HG03439 (cell line): ENCODE measurements at regions not wholly inside any gene's neighbourhood (a gene's known extent, or its start where the extent isn't known, plus 50 kb on each side); places are given as distances from the start of the nearest gene placed in this dataset.

Experiments used
- ATAC-seq: cut with Tn5 transposase; IDR thresholded peaks from one replicate; pipeline ENCODE4 v1.9.1; 2021; ENCODE audit warnings: mild to moderate bottlenecking, moderate library complexity; ENCODE audit not compliant: unreplicated experiment

DNA sequence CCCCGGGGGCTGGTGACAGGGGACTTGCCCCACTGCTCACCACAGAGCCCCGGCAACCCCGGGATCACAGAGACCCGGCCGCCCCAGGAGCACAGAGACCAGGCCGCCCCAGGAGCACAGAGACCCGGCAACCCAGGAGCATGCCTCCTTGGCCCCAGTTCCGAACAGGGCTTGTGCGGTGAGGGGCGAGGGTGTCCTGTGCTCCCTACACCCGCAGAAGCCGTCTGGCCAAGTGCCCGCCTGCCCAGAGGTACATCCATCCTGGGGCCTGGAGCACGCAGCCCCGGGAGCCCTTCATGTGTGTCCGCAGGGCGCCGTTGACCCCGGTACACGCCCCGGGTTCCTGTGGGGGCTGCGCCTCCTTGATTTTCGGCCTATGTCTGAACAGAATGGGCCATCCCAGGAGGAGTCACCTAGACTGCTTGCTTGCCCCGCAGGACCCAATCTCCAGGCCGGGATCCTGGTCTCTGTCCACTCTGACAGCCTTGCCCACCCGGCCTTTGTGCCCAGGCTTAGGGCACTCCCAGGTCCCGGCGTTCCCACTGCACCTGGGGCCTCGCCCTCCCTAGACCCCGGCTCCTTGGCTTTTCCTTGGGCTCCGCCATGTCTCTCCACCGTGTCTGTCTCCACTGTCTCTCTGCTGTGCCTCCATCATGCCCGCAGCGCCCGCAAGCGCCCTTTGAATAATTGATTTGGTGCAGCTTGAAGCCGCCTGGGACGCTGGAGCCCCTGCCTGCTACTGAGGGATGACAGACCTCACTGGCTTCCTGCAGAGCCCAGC is 219.8 kb downstream of the ERMARD start:
- no peak for ATAC-seq

DNA sequence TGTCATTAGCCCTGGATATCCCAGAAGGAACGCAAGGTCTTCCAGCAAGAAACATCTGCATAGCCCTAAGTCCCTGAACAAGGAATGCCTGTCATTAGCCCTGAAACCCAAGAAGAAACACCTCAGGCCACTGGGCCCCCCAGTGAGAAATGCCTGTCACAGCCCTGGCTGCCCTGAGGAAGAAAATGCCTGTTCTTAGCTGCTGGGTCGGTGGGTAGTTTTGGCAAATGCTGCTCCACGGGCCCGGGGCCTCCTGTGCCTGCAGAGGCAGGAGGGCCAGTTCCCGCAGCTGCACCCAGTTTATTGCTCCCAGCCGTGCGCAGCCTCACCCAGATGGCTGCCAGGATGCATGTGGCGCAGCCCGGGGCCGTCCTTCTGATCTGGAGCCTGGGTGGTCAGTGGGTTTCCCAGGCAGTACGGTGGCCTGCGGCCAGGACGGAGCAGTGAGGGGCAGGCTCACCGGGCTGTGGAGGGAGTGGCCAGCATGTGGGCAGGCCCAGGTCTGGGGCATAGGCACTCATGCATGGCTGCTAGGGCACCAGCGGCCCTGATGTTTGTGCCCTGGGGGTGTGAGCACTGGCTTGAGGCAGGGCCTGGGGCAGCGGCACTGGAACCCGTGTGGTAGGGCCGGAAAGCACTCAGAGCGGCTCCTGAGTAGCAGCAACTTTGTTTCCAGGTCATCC is 219.0 kb downstream of the ERMARD start:
- no peak for ATAC-seq

DNA sequence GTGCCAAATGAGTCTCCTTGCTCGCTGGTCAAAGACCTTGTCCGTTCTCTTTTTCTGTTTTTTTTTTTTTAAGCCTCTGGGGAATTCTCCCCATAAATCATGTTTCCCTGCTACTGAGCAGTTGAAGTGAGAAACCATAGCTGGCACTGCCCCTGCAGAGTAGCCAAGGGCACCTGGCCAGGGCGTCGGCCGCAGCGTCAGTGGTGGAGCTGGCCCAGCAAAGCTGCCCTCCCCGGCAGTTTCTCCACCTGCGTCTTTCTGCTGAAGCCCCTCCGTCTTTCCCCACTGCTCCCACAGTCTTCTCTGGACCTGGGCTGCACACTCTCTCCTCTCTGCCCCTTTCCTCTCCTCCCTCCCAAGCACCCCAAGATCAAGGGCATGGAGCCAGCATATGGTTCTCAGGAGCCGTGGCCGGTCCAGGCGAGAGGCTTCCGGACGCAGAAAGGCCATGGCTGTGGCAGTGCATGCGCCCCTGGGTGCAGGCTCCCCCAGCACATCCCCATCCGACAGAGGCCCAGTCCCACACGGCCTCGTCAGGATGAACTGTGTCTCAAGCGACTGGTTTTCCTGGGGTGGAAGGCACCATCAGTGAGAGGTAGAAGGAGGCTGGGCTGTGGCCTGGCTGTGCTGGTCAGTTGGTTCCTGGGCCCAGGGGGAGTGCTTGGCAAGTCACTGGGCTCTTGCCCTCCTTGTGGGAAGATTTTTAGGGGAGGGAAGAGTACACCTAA is 218.1 kb downstream of the ERMARD start:
- ATAC-seq = no peak

DNA sequence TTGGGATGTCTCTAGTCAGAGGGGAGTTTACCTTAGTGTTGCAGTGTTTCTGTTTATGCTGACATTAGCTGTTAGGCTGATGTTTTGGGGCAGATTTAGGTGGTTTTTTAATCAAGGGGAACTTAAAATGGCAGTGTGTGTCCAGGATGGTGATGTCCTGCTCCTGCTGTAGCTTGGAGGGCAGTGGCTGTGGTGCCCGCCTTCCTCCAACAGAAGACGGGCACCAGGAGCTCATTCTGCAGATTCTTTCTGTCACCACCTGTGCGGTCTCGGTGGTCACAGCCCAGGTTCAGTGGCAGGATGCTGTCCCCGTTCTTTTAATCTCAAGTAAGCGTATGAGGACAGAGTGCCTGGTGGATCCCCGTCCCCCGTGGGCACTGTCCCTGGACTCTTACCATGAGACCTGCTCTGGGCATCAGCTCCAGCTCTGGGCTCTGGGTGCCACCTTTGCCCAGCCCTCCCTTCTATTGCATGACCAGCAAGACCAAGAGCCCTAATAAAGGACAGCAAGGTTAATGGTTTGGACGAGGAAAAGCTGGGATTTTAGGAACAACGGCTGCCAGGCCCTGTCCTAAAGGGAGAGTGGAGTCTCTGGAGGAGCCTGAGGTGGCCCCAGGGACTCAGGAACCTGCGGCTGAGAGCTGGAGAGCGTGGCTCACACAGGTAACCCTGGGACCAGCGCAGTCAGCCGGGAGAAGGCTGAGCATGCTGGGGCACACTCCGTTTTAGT is 217.3 kb downstream of the ERMARD start:
- ATAC-seq = no peak

DNA sequence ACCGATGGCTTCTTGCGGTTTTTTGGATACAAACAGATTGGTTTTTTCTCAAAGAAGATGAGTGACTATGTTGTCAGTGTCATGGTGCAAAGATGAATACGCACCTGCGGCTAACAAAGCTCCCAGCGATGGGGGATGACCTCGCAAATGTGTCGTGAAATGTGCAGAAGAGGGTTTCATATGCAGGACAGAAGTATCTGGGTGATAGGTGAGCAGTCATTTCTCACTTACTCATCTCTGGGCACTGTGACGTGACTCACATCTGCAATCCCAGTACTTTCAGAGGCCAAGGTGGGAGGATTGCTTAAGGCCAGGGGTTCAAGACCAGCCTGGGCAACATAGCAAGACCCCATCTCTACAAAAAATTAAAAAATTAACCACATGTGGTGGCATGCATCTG is 216.3 kb downstream of the ERMARD start:
- ATAC-seq = no peak

DNA sequence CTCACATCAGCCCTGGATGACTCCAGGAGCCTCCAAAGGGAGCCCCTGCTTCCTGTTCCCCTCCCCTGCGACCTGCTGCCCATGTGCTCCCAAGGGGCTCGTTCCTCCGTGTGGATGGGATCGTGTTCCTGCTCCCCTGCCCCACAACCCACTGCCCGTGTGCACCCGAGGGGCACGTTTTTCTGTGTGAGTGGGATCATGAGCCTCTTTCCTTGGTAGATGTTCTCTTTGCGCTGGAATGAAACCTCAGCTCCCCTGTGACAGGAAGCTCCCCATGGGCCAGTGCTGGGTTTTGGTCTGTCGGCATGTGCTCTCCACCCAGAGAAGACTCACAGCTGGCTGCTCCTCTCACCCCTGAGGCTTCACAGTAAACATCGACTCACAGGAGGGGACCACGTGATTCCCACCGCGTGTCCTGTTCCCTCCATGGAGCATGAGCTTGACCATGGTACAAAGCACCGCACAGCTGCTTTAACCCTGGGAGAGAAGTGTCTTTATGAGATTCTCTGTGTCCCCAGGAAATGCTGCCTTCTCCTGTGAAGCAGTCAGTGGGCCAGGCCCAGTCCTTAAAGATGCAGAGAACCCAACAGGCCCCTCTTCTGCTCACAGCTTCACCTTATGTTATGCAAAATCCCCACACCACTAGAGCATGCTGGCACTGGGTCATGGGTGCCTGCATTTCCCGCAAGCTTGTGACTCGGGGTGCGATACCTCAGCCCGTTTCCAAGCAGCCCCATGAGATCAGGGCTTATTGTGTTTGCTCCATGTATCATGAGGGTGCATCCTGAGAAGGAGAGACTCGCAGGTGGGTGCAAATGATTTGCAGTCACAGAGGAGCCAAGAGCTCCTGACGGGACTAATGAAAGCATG is 215.1 kb downstream of the ERMARD start:
- ATAC-seq = no peak

DNA sequence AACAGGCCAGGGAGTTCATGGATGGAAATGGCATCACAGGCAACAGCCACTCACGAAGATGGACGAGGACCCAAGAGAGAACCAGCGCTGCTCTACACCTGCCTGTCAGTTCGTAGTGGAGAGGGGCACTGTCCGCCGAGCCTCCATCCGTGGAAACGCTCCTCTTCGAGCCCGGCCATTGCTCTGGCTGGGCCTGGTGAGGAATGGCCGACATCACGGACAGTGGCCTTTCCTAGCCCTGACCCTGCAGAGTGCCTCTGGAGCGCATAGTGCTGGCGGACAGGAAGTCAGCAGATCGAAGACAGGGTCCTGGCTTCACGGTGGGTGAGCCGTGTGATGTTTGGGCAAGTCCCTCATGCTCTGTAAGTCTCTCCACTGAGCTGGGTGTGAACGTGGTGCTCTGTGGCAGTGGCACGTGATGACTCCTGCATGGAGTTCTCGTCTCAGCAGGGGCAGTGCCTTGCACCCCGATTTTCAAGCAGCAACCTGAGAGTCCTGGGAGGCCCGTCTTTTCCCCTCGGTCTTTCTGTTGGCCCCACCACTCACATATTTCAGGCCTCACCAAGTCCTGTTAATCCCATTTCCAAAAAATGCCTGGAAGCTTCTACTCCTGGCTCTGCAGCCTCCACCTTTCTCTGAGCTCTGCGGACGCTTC is 214.4 kb downstream of the ERMARD start:
- no peak for ATAC-seq

DNA sequence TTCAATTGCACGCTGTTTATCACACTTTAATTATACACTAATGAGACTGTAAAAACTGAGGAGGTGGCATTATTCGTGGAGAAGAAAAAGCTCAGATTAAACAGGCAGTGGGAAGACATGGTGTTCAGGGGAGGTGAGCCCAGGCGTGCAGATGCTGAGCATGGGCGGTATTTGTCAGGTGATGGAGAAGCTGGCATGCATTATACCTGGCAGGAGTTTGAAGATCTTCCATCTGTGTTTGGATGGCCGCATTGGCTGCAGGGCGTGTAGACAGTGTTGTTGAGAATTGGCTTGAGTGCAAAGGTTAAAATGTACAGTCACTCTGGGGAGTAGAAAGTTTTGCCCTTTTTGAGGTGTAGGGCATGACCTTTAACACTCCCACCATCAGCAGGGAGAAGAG is 213.8 kb downstream of the ERMARD start:
- no peak for ATAC-seq

DNA sequence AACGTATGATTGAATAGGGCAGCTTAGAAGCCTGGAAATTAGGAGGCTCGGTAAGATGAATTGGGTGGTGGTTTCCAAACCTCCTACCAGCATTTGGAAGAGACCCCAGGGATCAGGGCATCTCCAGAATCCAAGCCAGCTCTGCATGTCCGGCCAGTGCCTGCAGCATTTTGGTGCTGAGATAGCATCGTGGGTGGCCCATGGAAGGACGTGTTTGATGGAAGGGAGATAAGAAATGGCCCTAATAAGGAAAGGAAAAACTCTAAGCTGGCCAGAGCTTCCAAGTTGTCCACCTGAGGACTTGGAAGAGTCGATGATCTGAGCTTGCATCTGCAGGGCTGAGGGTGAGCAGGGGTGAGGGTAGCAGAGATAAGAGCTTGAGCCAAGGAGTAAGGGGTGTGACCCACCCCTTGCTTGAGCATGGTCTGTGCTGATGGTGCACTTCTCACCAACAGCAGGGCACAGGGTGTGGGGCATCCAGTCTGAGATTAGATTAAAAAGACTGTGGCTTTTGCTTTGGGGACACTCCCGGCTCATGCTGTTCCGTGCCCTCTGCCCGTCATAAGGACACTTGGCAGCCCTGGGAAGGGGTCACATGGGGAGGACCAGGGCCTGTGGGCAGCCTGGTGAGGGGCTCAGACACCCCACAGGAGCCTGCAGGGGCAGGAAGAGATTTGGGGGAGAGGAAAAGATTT is 213.2 kb downstream of the ERMARD start:
- no peak for ATAC-seq

DNA sequence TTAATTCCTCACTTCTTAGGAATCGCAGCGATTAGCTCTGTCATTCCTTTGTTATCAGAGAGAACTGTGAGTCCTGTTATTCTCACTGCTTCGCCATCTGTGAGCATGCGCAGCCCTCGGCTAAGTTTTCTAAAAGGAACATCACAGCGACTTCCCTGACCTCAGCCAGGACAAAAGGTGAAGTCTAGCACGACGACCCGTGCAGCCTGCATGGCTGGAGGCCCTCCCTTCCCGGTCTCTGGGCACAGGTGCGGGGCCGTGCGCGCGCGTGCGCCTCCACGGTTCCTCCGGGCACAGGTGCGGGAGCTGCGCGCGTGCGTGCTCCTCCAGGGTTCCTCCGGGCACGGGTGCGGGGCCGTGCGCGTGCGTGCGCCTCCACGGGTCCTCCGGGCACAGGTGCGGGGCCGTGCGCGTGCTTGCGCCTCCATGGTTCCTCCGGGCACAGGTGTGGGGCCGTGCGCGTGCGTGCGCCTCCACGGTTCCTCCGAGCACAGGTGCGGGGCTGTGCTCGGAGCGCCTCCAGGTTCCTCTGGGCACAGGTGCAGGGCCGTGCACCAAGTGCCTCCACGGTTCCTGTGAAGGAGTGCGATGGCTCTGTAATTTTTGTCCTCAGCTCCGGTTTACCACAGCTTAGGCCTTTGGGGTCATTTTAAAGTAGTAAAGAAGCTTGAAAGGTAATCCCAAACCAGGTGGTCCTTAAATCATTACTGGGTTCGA is 212.3 kb downstream of the ERMARD start:
- no peak for ATAC-seq

DNA sequence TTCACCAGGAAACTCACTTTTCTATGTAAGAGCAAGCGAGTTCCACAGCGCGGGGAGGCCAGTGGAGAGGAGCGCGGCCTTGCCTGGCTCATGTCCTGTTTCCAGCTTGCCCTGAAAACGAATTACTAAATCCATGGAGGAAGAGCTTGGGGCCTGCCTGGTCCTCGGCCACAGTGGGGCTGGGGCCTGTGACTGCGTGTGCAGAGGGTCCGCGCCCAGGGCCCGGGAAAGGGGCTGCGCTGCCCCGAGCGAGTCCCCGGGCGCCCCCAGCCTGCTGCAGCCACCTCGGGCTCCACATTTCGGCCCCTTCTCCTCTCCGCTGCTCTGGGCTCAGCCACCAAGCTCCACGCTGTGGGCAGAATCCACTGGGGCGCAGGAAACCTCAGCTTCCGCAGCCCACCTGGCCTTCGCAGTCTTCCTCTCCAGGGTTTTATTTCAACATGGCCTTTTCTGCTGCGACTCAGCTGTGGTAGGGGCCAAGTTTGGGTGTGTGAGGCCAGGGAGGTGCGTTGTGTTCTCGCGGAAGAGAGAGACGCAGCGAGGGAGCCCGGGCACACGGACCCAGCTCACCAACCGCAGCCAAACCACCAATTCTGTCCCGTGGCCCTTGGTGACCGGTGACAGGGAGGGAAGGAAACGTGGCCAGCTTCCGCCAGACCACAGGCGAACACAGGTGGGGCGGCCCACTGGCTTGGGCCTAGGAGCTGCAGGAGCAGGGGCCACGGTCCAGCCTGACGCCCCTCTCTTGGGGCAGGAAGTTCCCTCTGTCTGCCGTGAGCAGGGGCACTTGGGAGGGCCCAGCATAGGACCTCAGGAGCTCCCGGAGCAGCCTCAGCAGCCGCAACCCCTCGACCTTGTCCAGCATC is 211.4 kb downstream of the ERMARD start:
- ATAC-seq = no peak

DNA sequence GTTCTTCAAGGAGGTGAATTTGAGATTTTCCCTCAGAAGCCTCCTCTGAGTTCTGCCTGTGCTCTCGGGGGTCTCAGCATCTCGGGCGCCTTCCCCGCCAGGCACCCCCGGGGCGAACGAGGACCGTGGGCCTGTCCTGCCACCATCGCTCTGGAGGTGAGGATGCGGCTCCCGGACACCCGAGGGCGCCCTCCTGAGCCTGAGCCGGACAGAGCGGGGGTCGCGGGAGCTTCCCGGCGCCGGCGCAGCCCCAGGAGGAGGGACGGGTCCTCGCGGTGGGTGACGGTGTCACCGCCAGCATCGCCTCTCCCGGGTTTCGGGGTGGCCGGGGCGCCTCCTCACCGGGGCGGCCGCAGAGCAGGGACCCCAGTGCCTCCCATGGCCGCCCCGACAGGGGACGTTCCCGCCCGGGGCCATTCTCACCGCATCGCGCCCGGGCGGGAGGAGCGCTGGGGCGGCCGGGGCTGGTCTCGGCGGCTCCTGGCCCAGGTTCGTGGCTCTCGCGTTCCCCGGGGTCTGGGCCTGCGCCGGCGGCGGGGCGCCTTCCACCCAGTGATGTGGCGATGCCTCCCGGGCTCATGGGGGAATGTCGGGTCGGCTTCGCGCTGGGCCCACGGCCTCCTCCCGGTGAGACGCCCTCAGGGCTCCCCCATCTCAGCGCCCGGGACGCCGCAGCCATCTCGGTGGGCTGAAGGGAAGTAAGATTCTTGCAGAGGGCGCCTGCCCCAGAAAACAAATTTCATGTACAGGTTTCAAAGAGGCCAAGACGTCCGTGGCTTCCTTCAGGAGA is 210.5 kb downstream of the ERMARD start:
- ATAC-seq = no peak

DNA sequence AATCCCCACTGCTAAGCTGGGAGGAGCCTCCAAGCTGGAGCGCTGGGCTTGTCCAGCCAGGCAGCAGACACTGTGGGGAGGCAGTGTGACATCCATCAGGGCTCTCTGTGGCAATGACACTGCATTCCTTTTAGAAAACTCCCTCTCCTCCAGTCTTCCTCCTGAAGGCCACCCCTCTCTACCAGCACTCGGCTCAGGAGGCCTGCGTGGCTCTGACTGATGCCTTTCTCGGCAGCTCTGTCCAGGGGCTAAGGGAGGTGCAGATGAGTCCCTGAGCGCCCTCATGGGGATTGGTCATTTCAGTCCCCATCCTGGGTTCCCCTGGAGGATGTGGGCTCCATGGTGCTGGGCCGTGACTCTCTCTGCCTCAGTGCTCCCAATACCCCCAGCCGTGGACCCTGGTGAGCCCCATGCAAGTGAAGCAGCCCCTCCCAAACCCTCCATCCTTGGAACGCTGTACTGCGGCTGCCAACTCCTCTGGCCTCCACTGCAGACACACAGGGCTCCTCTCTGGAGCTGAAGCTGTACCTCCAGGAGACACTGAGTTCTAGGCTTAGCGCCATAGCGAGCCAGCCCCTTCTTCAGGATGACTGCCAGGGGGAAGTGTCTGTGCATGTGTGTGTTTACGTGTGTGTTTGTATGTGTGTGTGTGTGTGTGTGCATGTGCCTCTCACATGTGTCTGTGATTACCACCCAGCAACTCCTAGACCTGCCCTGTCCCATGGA is 209.6 kb downstream of the ERMARD start:
- no peak for ATAC-seq

DNA sequence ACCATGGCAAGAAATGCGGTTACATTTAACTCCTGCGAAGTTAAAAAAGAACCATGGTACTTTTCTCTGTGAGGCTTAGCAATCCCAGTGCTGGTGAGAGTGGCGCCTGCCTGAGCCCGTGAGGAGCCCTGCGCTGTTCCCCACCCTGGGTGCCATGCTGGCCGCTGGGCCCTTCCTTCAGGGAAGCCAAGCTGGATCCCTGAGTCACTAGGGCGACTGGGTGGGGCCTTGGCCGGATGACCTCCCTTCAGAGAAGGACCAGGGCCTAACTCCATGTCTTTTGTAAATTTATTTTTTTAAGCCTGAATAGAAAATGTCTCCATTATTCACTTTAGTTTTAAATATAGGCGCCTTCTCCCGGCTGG is 209.1 kb downstream of the ERMARD start:
- ATAC-seq = no peak

DNA sequence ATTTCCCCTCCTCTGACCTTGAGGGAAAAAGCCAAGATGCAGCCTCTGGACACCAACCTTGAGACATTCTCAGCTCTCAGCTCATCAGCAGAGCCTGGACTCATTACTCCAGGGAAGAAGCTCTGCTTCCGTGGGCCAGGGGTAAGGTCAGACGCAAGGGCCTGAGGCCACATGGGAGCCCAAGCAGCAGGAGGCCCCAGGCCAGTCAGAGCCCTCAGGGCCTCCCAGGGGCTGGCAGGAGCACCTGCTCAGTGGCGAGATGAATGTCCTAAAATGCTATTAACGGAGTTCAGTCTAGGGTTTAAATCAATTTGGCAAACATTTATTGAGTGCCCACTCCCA is 208.6 kb downstream of the ERMARD start:
- no peak for ATAC-seq
